Type B pancreatic cell (in vitro differentiated cells): ENCODE measurements at regions not wholly inside any gene's neighbourhood (a gene's known extent, or its start where the extent isn't known, plus 50 kb on each side); places are given as distances from the start of the nearest gene placed in this dataset.

Experiments
- DNase-seq: peaks from one replicate; pipeline ENCODE4 v3.0.0; 2021; ENCODE audit warnings: mixed read lengths; ENCODE audit not compliant: unreplicated experiment; ENCODE audit errors: extremely low spot score
- H3K27ac Mint-ChIP-seq: 2 replicates; pipeline ENCODE4 v1.8.0; 2021; ENCODE audit warnings: mild to moderate bottlenecking, mixed read lengths
- H3K27me3 Mint-ChIP-seq: 2 replicates; pipeline ENCODE4 v1.8.0; 2021; ENCODE audit warnings: mixed read lengths
- H3K36me3 Mint-ChIP-seq: 2 replicates; pipeline ENCODE4 v1.8.0; 2021; ENCODE audit warnings: mixed read lengths
- H3K4me1 Mint-ChIP-seq: one replicate; pipeline ENCODE4 v1.8.0; 2021; ENCODE audit warnings: mixed read lengths; ENCODE audit not compliant: unreplicated experiment
- H3K4me3 Mint-ChIP-seq: 2 replicates; pipeline ENCODE4 v1.8.0; 2021; ENCODE audit warnings: mild to moderate bottlenecking, mixed read lengths
- H3K9me3 Mint-ChIP-seq: 2 replicates; pipeline ENCODE4 v1.8.0; 2021; ENCODE audit warnings: mixed read lengths
- CTCF ChIP-seq: fragments of 200-600 bp; sonication (generic); conservative IDR thresholded peaks from 2 replicates; pipeline ENCODE4 v1.5.0; 2021; ENCODE audit warnings: antibody characterized with exemption, mild to moderate bottlenecking

- no peaks in the 10 kb centered on the region for H3K9me3 Mint-ChIP-seq
- no peaks in the 10 kb centered on the region for H3K36me3 Mint-ChIP-seq
- H3K4me3 Mint-ChIP-seq: no peak overlapping the region
- H3K27me3 Mint-ChIP-seq: no peaks in the 10 kb centered on the region
- no peak overlapping the region for H3K27ac Mint-ChIP-seq
- no peaks in the 10 kb centered on the region for H3K4me1 Mint-ChIP-seq
- no peak for DNase-seq
- no peak for TF ChIP-seq CTCF
Observed at GRCh38 chr12:98329589-98329988, 185.8 kb upstream of the TMPO start.

DNA sequence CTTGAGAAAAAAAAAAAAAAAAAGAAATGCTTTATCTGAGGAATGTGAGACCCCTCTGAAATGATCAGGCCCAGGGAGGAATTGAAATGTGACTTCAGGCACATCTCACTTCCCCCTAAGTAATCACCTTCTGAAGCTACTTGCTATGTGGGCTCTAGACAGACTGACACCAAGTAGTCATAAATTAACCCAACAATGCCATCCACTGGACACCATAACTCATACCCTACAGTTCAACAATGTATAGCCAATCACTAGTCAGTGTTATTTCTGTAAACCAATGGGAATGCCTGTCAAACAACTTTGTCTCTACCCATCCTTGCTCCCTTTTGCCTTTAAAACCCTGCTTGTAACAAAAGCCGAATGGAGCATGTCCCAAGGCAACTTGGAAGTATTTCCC, 182.7 kb upstream of the TMPO start:
- Mint-ChIP-seq H3K9me3 (no peaks in the 10 kb centered on the region), H3K27ac (no peak overlapping the region), H3K36me3 (no peaks in the 10 kb centered on the region), H3K4me1 (no peaks in the 10 kb centered on the region), H3K4me3 (no peak overlapping the region), H3K27me3 (peaks cover 3% of the 10 kb centered on the region)
- no peak for TF ChIP-seq CTCF
- DNase-seq: no peak

DNA sequence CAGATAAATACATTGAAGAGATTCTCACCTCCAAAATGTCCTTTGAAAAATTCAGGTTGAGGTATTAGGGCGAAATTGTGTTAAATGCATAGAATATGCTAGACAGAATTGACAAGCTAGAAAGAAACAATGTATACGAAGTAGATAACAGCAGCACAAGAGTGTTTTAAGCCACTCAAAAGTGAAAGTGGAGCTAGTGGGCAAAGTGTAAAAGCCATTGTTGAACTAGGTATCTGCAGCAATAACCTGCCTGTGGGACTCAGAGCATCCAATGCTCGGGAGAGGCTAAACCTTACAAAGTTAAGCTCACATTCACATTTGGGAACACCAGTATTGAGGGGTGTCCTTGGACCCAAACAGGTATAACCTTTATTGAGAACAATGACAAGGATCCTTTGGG, 180.6 kb upstream of the TMPO start:
- DNase-seq: no peak
- no peaks in the 10 kb centered on the region for H3K36me3 Mint-ChIP-seq
- H3K4me1 Mint-ChIP-seq: no peaks in the 10 kb centered on the region
- H3K4me3 Mint-ChIP-seq: no peak overlapping the region
- H3K27ac Mint-ChIP-seq: no peak overlapping the region
- no peaks in the 10 kb centered on the region for H3K9me3 Mint-ChIP-seq
- TF ChIP-seq CTCF: no peak
- H3K27me3 Mint-ChIP-seq: peaks cover 3% of the 10 kb centered on the region

DNA sequence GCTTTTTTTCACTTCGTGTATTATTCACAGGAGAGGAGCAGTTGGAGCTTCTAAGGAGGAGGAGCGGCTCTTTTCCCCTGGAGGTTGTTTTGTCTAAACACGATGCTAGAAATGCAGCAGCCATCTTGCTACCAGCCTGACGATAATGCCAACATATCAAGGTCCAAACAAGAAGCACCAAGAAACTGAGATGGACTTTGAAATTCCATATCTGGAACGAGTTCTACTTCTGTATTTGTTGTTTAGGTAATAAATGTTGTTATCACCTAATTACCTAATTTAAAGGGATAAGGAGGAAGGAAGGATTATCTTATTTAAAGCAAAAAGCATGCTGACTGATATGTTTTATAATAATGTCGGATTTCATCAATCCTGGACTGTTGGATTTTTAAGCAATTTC, 174.4 kb upstream of the TMPO start:
- Mint-ChIP-seq H3K27me3 (peaks cover 3% of the 10 kb centered on the region), H3K9me3 (no peaks in the 10 kb centered on the region)

GRCh38 chr12:98341732-98342131, 173.7 kb upstream of the TMPO start:
- Mint-ChIP-seq H3K9me3 (no peaks in the 10 kb centered on the region), H3K36me3 (no peaks in the 10 kb centered on the region), H3K4me1 (no peaks in the 10 kb centered on the region), H3K27ac (no peak overlapping the region), H3K27me3 (peaks cover 3% of the 10 kb centered on the region), H3K4me3 (no peak overlapping the region)
- no peak for DNase-seq
- no peak for TF ChIP-seq CTCF

More for the DNA sequence above, 174.4 kb upstream of the TMPO start:
- no peak for TF ChIP-seq CTCF
- Mint-ChIP-seq H3K36me3 (no peaks in the 10 kb centered on the region), H3K4me1 (no peaks in the 10 kb centered on the region), H3K27ac (no peak overlapping the region), H3K4me3 (no peak overlapping the region)
- DNase-seq: no peak

GRCh38 chr12:98343002-98343567, 172.3 kb upstream of the TMPO start:
- no peak for TF ChIP-seq CTCF
- Mint-ChIP-seq H3K27me3 (no peaks in the 10 kb centered on the region), H3K27ac (no peak overlapping the region), H3K9me3 (no peaks in the 10 kb centered on the region), H3K4me3 (no peak overlapping the region), H3K36me3 (no peaks in the 10 kb centered on the region), H3K4me1 (no peaks in the 10 kb centered on the region)
- DNase-seq: no peak
